ENCODE measurements at regions not wholly inside any gene's neighbourhood (a gene's known extent, or its start where the extent isn't known, plus 50 kb on each side); places are given as distances from the start of the nearest gene placed in this dataset.
"Not testable (repeated sequence)": the region's sequence is repeated elsewhere in the genome, so short reads cannot be mapped to it uniquely, and the experiment has no call there.

- H3K4me3 ChIP-seq (ENCODE audit: low read length); H3K27ac ChIP-seq (ENCODE audit: low read length); H3K4me1 ChIP-seq (ENCODE audit: control insufficient read depth, insufficient read depth, low read length); H3K9me3 ChIP-seq (ENCODE audit: control insufficient read depth, low read depth, low read length); H3K27me3 ChIP-seq (ENCODE audit: control insufficient read depth, insufficient read depth, low read length); H3K36me3 ChIP-seq (ENCODE audit: control insufficient read depth, insufficient read depth, low read length); DNase-seq: not testable (repeated sequence)
- WGBS (ENCODE audit: insufficient coverage, low lambda C conversion rate), result 72% methylated on average over 4 of the region's 15 CpGs
Measured at GRCh38 chr2:95754819-95755563, 163.2 kb downstream of the TRIM43 start.

- H3K27ac ChIP-seq (ENCODE audit: low read length); DNase-seq; H3K36me3 ChIP-seq (ENCODE audit: control insufficient read depth, insufficient read depth, low read length); H3K4me1 ChIP-seq (ENCODE audit: control insufficient read depth, insufficient read depth, low read length); H3K9me3 ChIP-seq (ENCODE audit: control insufficient read depth, low read depth, low read length); H3K4me3 ChIP-seq (ENCODE audit: low read length); H3K27me3 ChIP-seq (ENCODE audit: control insufficient read depth, insufficient read depth, low read length): not testable (repeated sequence)
- WGBS (ENCODE audit: insufficient coverage, low lambda C conversion rate), result no CpG with 5 or more reads among the region's 7 CpGs
Measured at GRCh38 chr2:95755956-95756669, 164.3 kb downstream of the TRIM43 start.

GRCh38 chr2:95757988-95758387 is 166.2 kb downstream of the TRIM43 start:
- Histone ChIP-seq H3K4me3 (ENCODE audit: low read length) (no peak overlapping the region), H3K27ac (ENCODE audit: low read length) (no peak overlapping the region), H3K27me3 (ENCODE audit: control insufficient read depth, insufficient read depth, low read length) (no peaks in the 10 kb centered on the region), H3K4me1 (ENCODE audit: control insufficient read depth, insufficient read depth, low read length) (no peaks in the 10 kb centered on the region), H3K9me3 (ENCODE audit: control insufficient read depth, low read depth, low read length) (no peaks in the 10 kb centered on the region), H3K36me3 (ENCODE audit: control insufficient read depth, insufficient read depth, low read length) (no peaks in the 10 kb centered on the region)
- no peak for DNase-seq
- no CpG with 5 or more reads among the region's 2 CpGs for WGBS (ENCODE audit: insufficient coverage, low lambda C conversion rate)

GRCh38 chr2:95759481-95760246 is 167.9 kb downstream of the TRIM43 start:
- Histone ChIP-seq H3K27ac (ENCODE audit: low read length) (no peak overlapping the region), H3K36me3 (ENCODE audit: control insufficient read depth, insufficient read depth, low read length) (no peaks in the 10 kb centered on the region), H3K4me3 (ENCODE audit: low read length) (no peak overlapping the region), H3K9me3 (ENCODE audit: control insufficient read depth, low read depth, low read length) (no peaks in the 10 kb centered on the region), H3K27me3 (ENCODE audit: control insufficient read depth, insufficient read depth, low read length) (no peaks in the 10 kb centered on the region), H3K4me1 (ENCODE audit: control insufficient read depth, insufficient read depth, low read length) (no peaks in the 10 kb centered on the region)
- no peak for DNase-seq
- 92% methylated on average over 4 of the region's 4 CpGs for WGBS (ENCODE audit: insufficient coverage, low lambda C conversion rate)

GRCh38 chr2:95760806-95761525 is 169.2 kb downstream of the TRIM43 start:
- Histone ChIP-seq H3K4me3 (ENCODE audit: low read length) (no peak overlapping the region), H3K27ac (ENCODE audit: low read length) (no peak overlapping the region), H3K36me3 (ENCODE audit: control insufficient read depth, insufficient read depth, low read length) (no peaks in the 10 kb centered on the region), H3K4me1 (ENCODE audit: control insufficient read depth, insufficient read depth, low read length) (no peaks in the 10 kb centered on the region), H3K27me3 (ENCODE audit: control insufficient read depth, insufficient read depth, low read length) (no peaks in the 10 kb centered on the region), H3K9me3 (ENCODE audit: control insufficient read depth, low read depth, low read length) (no peaks in the 10 kb centered on the region)
- DNase-seq, result no peak
- WGBS (ENCODE audit: insufficient coverage, low lambda C conversion rate), result no CpG with 5 or more reads among the region's 11 CpGs

- Histone ChIP-seq H3K9me3 (ENCODE audit: control insufficient read depth, low read depth, low read length) (no peaks in the 10 kb centered on the region), H3K4me3 (ENCODE audit: low read length) (no peak overlapping the region), H3K36me3 (ENCODE audit: control insufficient read depth, insufficient read depth, low read length) (no peaks in the 10 kb centered on the region), H3K27ac (ENCODE audit: low read length) (no peak overlapping the region), H3K4me1 (ENCODE audit: control insufficient read depth, insufficient read depth, low read length) (no peaks in the 10 kb centered on the region), H3K27me3 (ENCODE audit: control insufficient read depth, insufficient read depth, low read length) (no peaks in the 10 kb centered on the region)
- WGBS (ENCODE audit: insufficient coverage, low lambda C conversion rate), result no CpG with 5 or more reads among the region's 3 CpGs
- no peak for DNase-seq
Measured at GRCh38 chr2:95761556-95761955, 169.8 kb downstream of the TRIM43 start.

- not testable (repeated sequence) for DNase-seq; H3K4me1 ChIP-seq (ENCODE audit: control insufficient read depth, insufficient read depth, low read length); H3K9me3 ChIP-seq (ENCODE audit: control insufficient read depth, low read depth, low read length); H3K27me3 ChIP-seq (ENCODE audit: control insufficient read depth, insufficient read depth, low read length); H3K4me3 ChIP-seq (ENCODE audit: low read length); H3K36me3 ChIP-seq (ENCODE audit: control insufficient read depth, insufficient read depth, low read length); H3K27ac ChIP-seq (ENCODE audit: low read length)
- no CpG with 5 or more reads among the region's 21 CpGs for WGBS (ENCODE audit: insufficient coverage, low lambda C conversion rate)
Measured at GRCh38 chr2:95762023-95763021, 170.5 kb downstream of the TRIM43 start.

GRCh38 chr2:95763074-95763473 is 171.3 kb downstream of the TRIM43 start:
- DNase-seq, result peak in 1 of 2 donors; percentile 5
- H3K4me3 ChIP-seq (ENCODE audit: low read length); H3K4me1 ChIP-seq (ENCODE audit: control insufficient read depth, insufficient read depth, low read length); H3K27ac ChIP-seq (ENCODE audit: low read length); H3K9me3 ChIP-seq (ENCODE audit: control insufficient read depth, low read depth, low read length); H3K36me3 ChIP-seq (ENCODE audit: control insufficient read depth, insufficient read depth, low read length); H3K27me3 ChIP-seq (ENCODE audit: control insufficient read depth, insufficient read depth, low read length): not testable (repeated sequence)
- WGBS (ENCODE audit: insufficient coverage, low lambda C conversion rate), result no CpG with 5 or more reads among the region's 6 CpGs

GRCh38 chr2:95764966-95765365 is 173.2 kb downstream of the TRIM43 start:
- not testable (repeated sequence) for DNase-seq; H3K27me3 ChIP-seq (ENCODE audit: control insufficient read depth, insufficient read depth, low read length); H3K4me3 ChIP-seq (ENCODE audit: low read length); H3K9me3 ChIP-seq (ENCODE audit: control insufficient read depth, low read depth, low read length); H3K4me1 ChIP-seq (ENCODE audit: control insufficient read depth, insufficient read depth, low read length); H3K36me3 ChIP-seq (ENCODE audit: control insufficient read depth, insufficient read depth, low read length); H3K27ac ChIP-seq (ENCODE audit: low read length)
- WGBS (ENCODE audit: insufficient coverage, low lambda C conversion rate), result no CpG with 5 or more reads among the region's 6 CpGs

All from large intestine (tissue), 3 donors.